Upper lobe of right lung (tissue), 1 donor: ENCODE measurements at regions not wholly inside any gene's neighbourhood (a gene's known extent, or its start where the extent isn't known, plus 50 kb on each side); places are given as distances from the start of the nearest gene placed in this dataset.
A peak's percentile ranks its signal among the peaks of the same experiment; 100 is the strongest.

Source experiments
- ATAC-seq: fragments of 200-7000 bp; cut with Tn5 transposase; one replicate; pipeline ENCODE4 v1.9.1; 2020; ENCODE audit warnings: mild to moderate bottlenecking, moderate library complexity
- DNase-seq: peaks from one replicate; pipeline ENCODE4 v3.0.0-alpha.2; 2020
- H3K27ac ChIP-seq: fragments of 200-600 bp; one replicate; pipeline ENCODE4 v1.8.0; 2022
- H3K27me3 ChIP-seq: fragments of 200-600 bp; one replicate; pipeline ENCODE4 v1.8.0; 2022; ENCODE audit warnings: mild to moderate bottlenecking
- H3K36me3 ChIP-seq: fragments of 200-600 bp; one replicate; pipeline ENCODE4 v1.8.0; 2022
- H3K4me1 ChIP-seq: fragments of 200-600 bp; one replicate; pipeline ENCODE4 v1.8.0; 2022
- H3K4me3 ChIP-seq: fragments of 200-600 bp; one replicate; pipeline ENCODE4 v1.8.0; 2022; ENCODE audit warnings: mild to moderate bottlenecking
- H3K9me3 ChIP-seq: fragments of 200-600 bp; one replicate; pipeline ENCODE4 v1.8.0; 2022
- CTCF ChIP-seq: fragments of 200-600 bp; IDR thresholded peaks from one replicate; pipeline ENCODE4 v1.8.0; 2022; ENCODE audit warnings: antibody characterized with exemption
- intact Hi-C: fragments of 100-400 bp; cut with DNase I; formaldehyde crosslinking; loops from one replicate; pipeline ENCODE4 v1.11.0; 2022
- donor health status: DM: no; HTN: yes; CAD: no; lungs with severe emphysema.

- Histone ChIP-seq H3K9me3 (no peaks in the 10 kb centered on the region), H3K27me3 (peaks cover 8% of the 10 kb centered on the region), H3K36me3 (no peaks in the 10 kb centered on the region), H3K4me3 (no peak overlapping the region), H3K4me1 (peaks cover 10% of the 10 kb centered on the region), H3K27ac (no peak overlapping the region)
- TF ChIP-seq CTCF: no peak
- intact Hi-C loops: no loop called here
- DNase-seq: no peak
- ATAC-seq: no peak
Measured at GRCh38 chr9:99359336-99359735, 137.3 kb downstream of the SEC61B start.

GRCh38 chr9:99360026-99360425, 137.9 kb downstream of the SEC61B start:
- TF ChIP-seq CTCF: no peak
- Histone ChIP-seq H3K4me1 (peaks cover 10% of the 10 kb centered on the region), H3K9me3 (no peaks in the 10 kb centered on the region), H3K4me3 (no peak overlapping the region), H3K27ac (no peak overlapping the region), H3K36me3 (no peaks in the 10 kb centered on the region), H3K27me3 (peaks cover 8% of the 10 kb centered on the region)
- intact Hi-C loops: no loop called here
- ATAC-seq (no peak), DNase-seq (no peak)

GRCh38 chr9:99361817-99362216, 139.7 kb downstream of the SEC61B start:
- no peak overlapping the region for H3K27ac ChIP-seq
- intact Hi-C loops: no loop called here
- peak; percentile 56 for ATAC-seq
- no peaks in the 10 kb centered on the region for H3K36me3 ChIP-seq
- peaks cover 5% of the 10 kb centered on the region for H3K4me1 ChIP-seq
- DNase-seq: no peak
- H3K9me3 ChIP-seq: no peaks in the 10 kb centered on the region
- no peak overlapping the region for H3K4me3 ChIP-seq
- H3K27me3 ChIP-seq: peaks cover 8% of the 10 kb centered on the region
- no peak for TF ChIP-seq CTCF

- Histone ChIP-seq H3K27ac (no peak overlapping the region), H3K9me3 (no peaks in the 10 kb centered on the region), H3K36me3 (no peaks in the 10 kb centered on the region), H3K27me3 (peaks cover 8% of the 10 kb centered on the region), H3K4me3 (no peak overlapping the region), H3K4me1 (peaks cover 5% of the 10 kb centered on the region)
- TF ChIP-seq CTCF: no peak
- intact Hi-C loops: no loop called here
- DNase-seq: no peak
- ATAC-seq: no peak
Measured at GRCh38 chr9:99362321-99362720, 140.2 kb downstream of the SEC61B start.

GRCh38 chr9:99363509-99363908, 141.4 kb downstream of the SEC61B start:
- Histone ChIP-seq H3K27ac (no peak overlapping the region), H3K36me3 (no peaks in the 10 kb centered on the region), H3K9me3 (no peaks in the 10 kb centered on the region), H3K27me3 (peaks cover 8% of the 10 kb centered on the region), H3K4me3 (no peak overlapping the region), H3K4me1 (peaks cover 6% of the 10 kb centered on the region)
- ATAC-seq (no peak), DNase-seq (no peak)
- TF ChIP-seq CTCF: no peak
- intact Hi-C loops: no loop called here

GRCh38 chr9:99365233-99365980, 143.3 kb downstream of the SEC61B start:
- intact Hi-C loops: no loop called here
- no peak for TF ChIP-seq CTCF
- no peak overlapping the region for H3K27ac ChIP-seq
- DNase-seq (no peak), ATAC-seq (no peak)
- H3K36me3 ChIP-seq: no peaks in the 10 kb centered on the region
- H3K9me3 ChIP-seq: no peaks in the 10 kb centered on the region
- peaks cover 15% of the 10 kb centered on the region for H3K4me1 ChIP-seq
- H3K27me3 ChIP-seq: no peaks in the 10 kb centered on the region
- no peak overlapping the region for H3K4me3 ChIP-seq
